Esophagus muscularis mucosa (tissue), 4 donors: ENCODE measurements at regions not wholly inside any gene's neighbourhood (a gene's known extent, or its start where the extent isn't known, plus 50 kb on each side); places are given as distances from the start of the nearest gene placed in this dataset.

Experiments used
- DNase-seq: peaks from one replicate; pipeline ENCODE4 v3.0.0-alpha.2; 2017; ENCODE audit errors: extremely low spot score
- H3K27ac ChIP-seq, 4 donors: fragments of 200-600 bp; sonication (generic); replicated peaks in 1 of 4; 1 replicate in 3 of 4; 2 replicates in 1 of 4; pipeline ENCODE4 v1.5.1; 2016 to 2019; ENCODE audit warnings: mild to moderate bottlenecking in 1 of 4
- H3K27me3 ChIP-seq, 4 donors: fragments of 200-600 bp; sonication (generic); one replicate each; pipeline versions ENCODE4 v1.5.1 to v1.6.0; 2016 to 2019
- H3K36me3 ChIP-seq, 4 donors: fragments of 200-600 bp; sonication (generic); one replicate each; pipeline ENCODE4 v1.5.1; 2016 to 2019
- H3K4me1 ChIP-seq, 4 donors: fragments of 200-600 bp; sonication (generic); one replicate each; pipeline ENCODE4 v1.5.1; 2016 to 2019
- H3K4me3 ChIP-seq, 4 donors: fragments of 200-600 bp; sonication (generic); 1 replicate in 2 of 4; 2 replicates in 2 of 4; pipeline ENCODE4 v1.5.1; 2016 to 2019; ENCODE audit warnings: mild to moderate bottlenecking in 4 of 4, moderate library complexity in 1 of 4
- H3K9me3 ChIP-seq, 4 donors: fragments of 200-600 bp; sonication (generic); 1 replicate in 3 of 4; 2 replicates in 1 of 4; pipeline ENCODE4 v1.5.1; 2016 to 2019
- EP300 ChIP-seq: sonication (generic); formaldehyde crosslinking; IDR thresholded peaks from one replicate; pipeline ENCODE4 v1.6.1; 2017; ENCODE audit warnings: antibody characterized with exemption
- POLR2A ChIP-seq: fragments of 450-650 bp; IDR thresholded peaks from one replicate; pipeline ENCODE4 v1.6.1; 2017; ENCODE audit warnings: antibody characterized with exemption, moderate library complexity, mild to moderate bottlenecking, low read depth
- POLR2AphosphoS5 ChIP-seq, 2 donors: sonication (generic); formaldehyde crosslinking; IDR thresholded peaks; one replicate each; pipeline ENCODE4 v1.6.1; 2017; ENCODE audit warnings: antibody characterized with exemption in 2 of 2
- WGBS: methylation state at CpG from one replicate; pipeline ENCODE4 v1.1.5; 2018; 5-methylcytosine and 5-hydroxymethylcytosine counted together
- intact Hi-C: fragments of 100-400 bp; cut with DNase I; formaldehyde crosslinking; loops from one replicate; pipeline ENCODE4 v1.15.1; 2023
- TF ChIP-seq, protein P1 (sequence below), 3 experiments: fragments of 200-600 bp in 2 of 3; fragments of 450-650 bp in 1 of 3; sonication (generic) in 2 of 3; IDR thresholded peaks; one replicate each; pipeline ENCODE4 v1.5.1; 2017 to 2019; ENCODE audit warnings: antibody characterized with exemption in 3 of 3, mild to moderate bottlenecking in 2 of 3, moderate library complexity in 1 of 3

DNA sequence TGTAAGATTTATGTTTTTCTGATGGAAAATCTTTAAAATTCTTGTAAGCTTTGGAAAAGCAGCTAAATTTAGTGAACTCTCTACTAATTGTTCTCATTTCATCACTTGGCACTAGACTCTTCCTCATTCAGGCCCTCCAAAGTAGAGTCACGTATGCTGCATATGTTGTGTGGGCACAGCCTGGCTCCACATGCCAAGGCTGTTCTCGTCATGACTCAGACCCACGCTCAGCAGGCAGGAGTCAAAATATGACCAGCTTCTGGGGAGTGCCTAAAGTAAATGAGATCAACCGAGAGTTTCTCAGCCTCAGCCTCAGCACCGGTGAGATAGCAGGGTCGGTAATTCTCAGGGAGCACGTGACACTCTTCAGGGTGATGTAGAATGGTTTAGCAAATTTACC is 1672.9 kb downstream of the REEP3 start:
- intact Hi-C loops = no loop called here
- 89% methylated on average over 7 of the region's 7 CpGs for WGBS
- Histone ChIP-seq H3K27me3 (no peaks in the 10 kb centered on the region), H3K4me3 (no peak overlapping the region), H3K27ac (no peak overlapping the region), H3K4me1 (no peaks in the 10 kb centered on the region), H3K9me3 (no peaks in the 10 kb centered on the region), H3K36me3 (no peaks in the 10 kb centered on the region)
- no peak for DNase-seq
- TF ChIP-seq POLR2A (no peak), EP300 (no peak), POLR2AphosphoS5 (IDR thresholded peaks at IDR 0.05) (no peak)
- TF ChIP-seq, protein P1, sequence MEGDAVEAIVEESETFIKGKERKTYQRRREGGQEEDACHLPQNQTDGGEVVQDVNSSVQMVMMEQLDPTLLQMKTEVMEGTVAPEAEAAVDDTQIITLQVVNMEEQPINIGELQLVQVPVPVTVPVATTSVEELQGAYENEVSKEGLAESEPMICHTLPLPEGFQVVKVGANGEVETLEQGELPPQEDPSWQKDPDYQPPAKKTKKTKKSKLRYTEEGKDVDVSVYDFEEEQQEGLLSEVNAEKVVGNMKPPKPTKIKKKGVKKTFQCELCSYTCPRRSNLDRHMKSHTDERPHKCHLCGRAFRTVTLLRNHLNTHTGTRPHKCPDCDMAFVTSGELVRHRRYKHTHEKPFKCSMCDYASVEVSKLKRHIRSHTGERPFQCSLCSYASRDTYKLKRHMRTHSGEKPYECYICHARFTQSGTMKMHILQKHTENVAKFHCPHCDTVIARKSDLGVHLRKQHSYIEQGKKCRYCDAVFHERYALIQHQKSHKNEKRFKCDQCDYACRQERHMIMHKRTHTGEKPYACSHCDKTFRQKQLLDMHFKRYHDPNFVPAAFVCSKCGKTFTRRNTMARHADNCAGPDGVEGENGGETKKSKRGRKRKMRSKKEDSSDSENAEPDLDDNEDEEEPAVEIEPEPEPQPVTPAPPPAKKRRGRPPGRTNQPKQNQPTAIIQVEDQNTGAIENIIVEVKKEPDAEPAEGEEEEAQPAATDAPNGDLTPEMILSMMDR (IDR thresholded peaks at IDR 0.05) = no peak

DNA sequence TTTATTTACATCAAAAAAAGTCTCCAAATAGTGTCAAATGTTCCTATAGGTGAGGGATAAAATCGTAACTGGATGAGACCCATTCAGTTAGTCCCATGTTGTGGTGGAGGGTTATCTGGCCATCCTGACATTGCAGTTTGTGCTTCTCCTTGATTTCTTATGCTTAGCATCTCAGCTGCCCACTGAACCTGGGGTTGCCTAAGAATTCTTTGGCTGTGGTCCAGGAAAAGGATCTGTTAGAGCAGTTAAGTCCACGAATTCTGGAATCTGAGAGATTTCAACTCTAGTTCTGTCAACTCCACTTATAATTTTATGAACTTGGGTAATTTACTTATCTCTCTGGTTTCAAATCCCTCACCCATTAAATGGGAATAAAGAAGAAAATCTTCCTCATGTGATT is 1673.4 kb downstream of the REEP3 start:
- intact Hi-C loops = no loop called here
- Histone ChIP-seq H3K4me1 (no peaks in the 10 kb centered on the region), H3K27ac (no peak overlapping the region), H3K27me3 (no peaks in the 10 kb centered on the region), H3K36me3 (no peaks in the 10 kb centered on the region), H3K9me3 (no peaks in the 10 kb centered on the region), H3K4me3 (no peak overlapping the region)
- TF ChIP-seq, protein P1 (IDR thresholded peaks at IDR 0.05) = no peak
- TF ChIP-seq POLR2AphosphoS5 (IDR thresholded peaks at IDR 0.05) = no peak
- no peak for TF ChIP-seq POLR2A
- WGBS = 89% methylated on average over 2 of the region's 2 CpGs
- no peak for DNase-seq

DNA sequence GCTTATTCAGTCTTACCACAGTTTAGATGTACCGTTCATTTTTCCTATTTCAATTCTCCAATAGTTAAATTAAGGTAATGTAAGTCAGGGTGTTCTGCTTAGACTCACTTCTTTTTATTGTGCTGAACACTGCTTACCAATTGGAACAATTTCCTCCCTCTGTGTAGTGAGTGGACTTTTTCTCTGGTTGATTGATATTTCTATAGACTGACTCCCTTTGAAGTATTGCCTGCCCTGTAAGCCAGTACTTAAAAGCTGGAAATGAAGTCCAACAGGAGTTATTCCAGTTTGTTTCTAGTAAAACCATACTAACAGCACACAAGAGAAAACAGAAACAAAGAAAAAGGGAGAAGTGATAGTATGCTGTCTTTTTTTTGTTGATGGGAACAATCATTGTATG is 1674.9 kb downstream of the REEP3 start:
- H3K27ac ChIP-seq = no peak overlapping the region
- intact Hi-C loops = no loop called here
- no peaks in the 10 kb centered on the region for H3K27me3 ChIP-seq
- TF ChIP-seq, protein P1 (IDR thresholded peaks at IDR 0.05) = no peak
- WGBS = 79% methylated on average over 1 of the region's 1 CpG
- H3K9me3 ChIP-seq = no peaks in the 10 kb centered on the region
- H3K4me3 ChIP-seq = no peak overlapping the region
- H3K36me3 ChIP-seq = no peaks in the 10 kb centered on the region
- no peaks in the 10 kb centered on the region for H3K4me1 ChIP-seq
- no peak for DNase-seq

DNA sequence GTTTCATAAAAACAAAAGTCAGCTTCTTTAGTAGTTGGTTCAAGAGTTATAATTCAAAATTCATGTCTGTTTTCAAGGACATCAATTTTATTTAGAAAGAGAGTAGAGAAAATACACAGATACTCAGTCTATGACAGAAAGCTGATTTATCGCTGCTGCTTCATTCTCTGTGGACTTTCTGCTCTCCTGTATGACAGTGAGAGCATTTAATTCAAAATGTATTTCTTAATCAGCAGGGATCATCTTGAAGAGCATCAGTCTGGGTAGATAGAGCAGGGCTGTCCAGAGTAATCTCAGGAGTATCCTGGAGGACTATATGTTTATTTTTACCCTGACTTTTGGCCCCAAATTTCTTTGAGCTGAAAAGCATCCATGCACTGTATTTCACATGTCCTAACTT is 1676.7 kb downstream of the REEP3 start:
- Histone ChIP-seq H3K36me3 (no peaks in the 10 kb centered on the region), H3K27ac (no peak overlapping the region), H3K9me3 (no peaks in the 10 kb centered on the region), H3K27me3 (no peaks in the 10 kb centered on the region), H3K4me1 (no peaks in the 10 kb centered on the region), H3K4me3 (no peak overlapping the region)
- WGBS = 84% methylated on average over 1 of the region's 1 CpG
- intact Hi-C loops = no loop called here
- TF ChIP-seq POLR2A (no peak), POLR2AphosphoS5 (IDR thresholded peaks at IDR 0.05) (no peak), EP300 (no peak)
- TF ChIP-seq, protein P1 (IDR thresholded peaks at IDR 0.05) = no peak
- no peak for DNase-seq

DNA sequence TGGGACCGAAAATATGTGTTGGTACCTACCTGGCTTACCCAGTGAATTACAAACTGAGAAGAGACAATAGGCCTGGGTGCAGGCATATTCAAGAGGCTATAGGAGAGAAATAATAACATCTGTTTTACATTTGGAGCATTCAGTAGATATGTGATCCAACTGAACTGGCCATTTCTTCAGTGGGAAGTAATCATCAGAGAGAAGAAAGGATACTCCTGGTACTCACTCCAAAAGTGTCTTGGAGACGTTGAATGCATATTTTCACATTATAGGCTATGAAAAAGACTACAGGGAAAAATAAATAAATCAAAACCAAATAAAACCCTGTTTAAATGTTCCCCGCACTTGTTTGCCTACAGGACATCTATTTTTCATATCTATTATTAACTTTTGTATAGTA is 1680.3 kb downstream of the REEP3 start:
- no peak overlapping the region for H3K27ac ChIP-seq
- H3K36me3 ChIP-seq = no peaks in the 10 kb centered on the region
- no peaks in the 10 kb centered on the region for H3K9me3 ChIP-seq
- 62% methylated on average over 3 of the region's 3 CpGs for WGBS
- no peaks in the 10 kb centered on the region for H3K4me1 ChIP-seq
- no peak overlapping the region for H3K4me3 ChIP-seq
- no peaks in the 10 kb centered on the region for H3K27me3 ChIP-seq
- intact Hi-C loops = no loop called here
- TF ChIP-seq, protein P1 (IDR thresholded peaks at IDR 0.05) = no peak
- TF ChIP-seq EP300 (no peak), POLR2AphosphoS5 (IDR thresholded peaks at IDR 0.05) (no peak), POLR2A (no peak)
- no peak for DNase-seq
